K562 (cell line): ENCODE measurements at regions not wholly inside any gene's neighbourhood (a gene's known extent, or its start where the extent isn't known, plus 50 kb on each side); places are given as distances from the start of the nearest gene placed in this dataset.

Experiments
- CBFA2T3 ChIP-seq: fragments of 450-650 bp; IDR thresholded peaks from 2 replicates; pipeline ENCODE4 v1.6.1; 2017
- CBX5 ChIP-seq: IDR thresholded peaks from 2 replicates; pipeline ENCODE4 v1.6.1; 2014; ENCODE audit warnings: low read depth, borderline replicate concordance
- CTCF ChIP-seq, 3 experiments: IDR thresholded peaks in 2 of 3; conservative IDR thresholded peaks in 1 of 3; 2 replicates each; pipeline ENCODE4 v1.5.1; 2011 to 2012; ENCODE audit warnings: low read length in 3 of 3, mild to moderate bottlenecking in 3 of 3, control low read depth in 2 of 3, improper control_type of control experiment in 1 of 3, inconsistent platforms in 1 of 3, low read depth in 1 of 3, mixed read lengths in 1 of 3, moderate library complexity in 1 of 3; ENCODE audit not compliant: insufficient read depth in 2 of 3
- ELF4 ChIP-seq: fragments of 450-650 bp; formaldehyde crosslinking; IDR thresholded peaks from 2 replicates; pipeline ENCODE4 v1.4.0; 2022; ENCODE audit warnings: missing genetic modification characterization
- MAX ChIP-seq: sonication (generic); formaldehyde crosslinking; IDR thresholded peaks from 2 replicates; pipeline ENCODE4 v1.9.0; 2022; ENCODE audit warnings: mild to moderate bottlenecking, missing genetic modification reagents
- MEIS2 ChIP-seq: fragments of 450-650 bp; IDR thresholded peaks from 2 replicates; pipeline ENCODE4 v1.6.1; 2014; ENCODE audit warnings: mild to moderate bottlenecking; ENCODE audit not compliant: partially characterized antibody
- PRDM10 ChIP-seq: fragments of 450-650 bp; IDR thresholded peaks from 2 replicates; pipeline ENCODE4 v1.6.1; 2018; ENCODE audit not compliant: partially characterized antibody
- ZBTB49 ChIP-seq: sonication (generic); formaldehyde crosslinking; IDR thresholded peaks from 2 replicates; pipeline ENCODE4 v1.8.0; 2022; ENCODE audit warnings: missing genetic modification reagents, mild to moderate bottlenecking, borderline replicate concordance
- ZNF518B ChIP-seq: fragments of 250-450 bp; sonication (Bioruptor Pico); IDR thresholded peaks from 2 replicates; pipeline ENCODE4 v1.5.0; 2021; ENCODE audit warnings: mild to moderate bottlenecking, moderate library complexity
- ZNF668 ChIP-seq: fragments of 250-450 bp; sonication (Bioruptor Pico); IDR thresholded peaks from 2 replicates; pipeline ENCODE4 v1.8.0; 2022; ENCODE audit warnings: mild to moderate bottlenecking, inconsistent platforms

GRCh38 chr9:87119328-87119881 lies 172.1 kb upstream of the GAS1 start:
- TF ChIP-seq ZNF668 (CRISPR knock-in tag): no peak
- TF ChIP-seq CBX5: no peak
- TF ChIP-seq MAX (CRISPR knock-in tag): no peak
- TF ChIP-seq ZBTB49 (CRISPR knock-in tag): no peak
- TF ChIP-seq MEIS2: no peak
- TF ChIP-seq CTCF (IDR thresholded peaks at IDR 0.05 in 2 of 3, conservative IDR thresholded peaks at IDR 0.05 in 1 of 3; ENCODE audit: insufficient read depth in 2 of 3, low read depth in 1 of 3, low read length in 3 of 3): no peak
- no peak for TF ChIP-seq ELF4 (CRISPR knock-in tag)
- TF ChIP-seq PRDM10: no peak
- TF ChIP-seq ZNF518B (CRISPR knock-in tag): no peak
- no peak for TF ChIP-seq CBFA2T3
